Natural killer cell (primary cell): ENCODE measurements at regions not wholly inside any gene's neighbourhood (a gene's known extent, or its start where the extent isn't known, plus 50 kb on each side); places are given as distances from the start of the nearest gene placed in this dataset.

Experiments
- ATAC-seq, 3 donors: fragments of 150-1000 bp in 2 of 3; fragments of 200-7000 bp in 1 of 3; cut with Tn5 transposase; 1 replicate in 1 of 3; 2 replicates in 2 of 3; pipeline ENCODE4 v1.10.0; 2021; ENCODE audit warnings: mild to moderate bottlenecking in 2 of 3, moderate library complexity in 2 of 3
- DNase-seq, 2 donors: peaks; one replicate each; pipeline versions ENCODE4 v3.0.0 to v3.0.0-alpha.2; 2013 to 2021; ENCODE audit warnings: mixed read lengths in 1 of 2
- H3K27ac ChIP-seq: one replicate; pipeline ENCODE4 v1.5.1; 2013; ENCODE audit warnings: mild to moderate bottlenecking, low read length
- H3K27me3 ChIP-seq: one replicate; pipeline ENCODE4 v1.6.1; 2013; ENCODE audit warnings: low read length; ENCODE audit not compliant: control insufficient read depth, insufficient read depth
- H3K36me3 ChIP-seq: one replicate; pipeline ENCODE4 v1.6.1; 2013; ENCODE audit warnings: low read length; ENCODE audit not compliant: control insufficient read depth, insufficient read depth
- H3K4me1 ChIP-seq: one replicate; pipeline ENCODE4 v1.6.1; 2013; ENCODE audit warnings: low read length; ENCODE audit not compliant: control insufficient read depth, insufficient read depth
- H3K4me3 ChIP-seq: one replicate; pipeline ENCODE4 v1.5.1; 2013; ENCODE audit warnings: low read length
- H3K9me3 ChIP-seq: one replicate; pipeline ENCODE4 v1.6.1; 2013; ENCODE audit warnings: low read length; ENCODE audit not compliant: control insufficient read depth, insufficient read depth
- H3K27ac Mint-ChIP-seq, 2 donors: one replicate each; pipeline ENCODE4 v1.8.0; 2022; ENCODE audit warnings: mild to moderate bottlenecking in 2 of 2, mixed read lengths in 2 of 2, moderate library complexity in 1 of 2
- H3K27me3 Mint-ChIP-seq, 2 donors: one replicate each; pipeline ENCODE4 v1.8.0; 2022; ENCODE audit warnings: low read depth in 2 of 2, mixed read lengths in 2 of 2
- H3K36me3 Mint-ChIP-seq: one replicate; pipeline ENCODE4 v1.8.0; 2022; ENCODE audit warnings: mixed read lengths
- H3K4me1 Mint-ChIP-seq, 2 donors: one replicate each; pipeline ENCODE4 v1.8.0; 2022; ENCODE audit warnings: mixed read lengths in 2 of 2
- H3K4me3 Mint-ChIP-seq: one replicate; pipeline ENCODE4 v1.8.0; 2022; ENCODE audit warnings: mild to moderate bottlenecking, moderate library complexity, mixed read lengths
- H3K9me3 Mint-ChIP-seq, 2 donors: one replicate each; pipeline ENCODE4 v1.8.0; 2022; ENCODE audit warnings: mixed read lengths in 2 of 2
- WGBS: methylation state at CpG from one replicate; pipeline ENCODE4 v1.1.7; 2013; ENCODE audit warnings: missing lambda C conversion rate; ENCODE audit not compliant: insufficient coverage; 5-methylcytosine and 5-hydroxymethylcytosine counted together
- intact Hi-C: fragments of 100-400 bp; cut with micrococcal nuclease; formaldehyde crosslinking; loops from one replicate; pipeline ENCODE4 v1.14.2; 2022
- TF ChIP-seq, protein P1 (sequence below): fragments of 200-600 bp; IDR thresholded peaks from one replicate; pipeline ENCODE4 v1.8.0; 2022; ENCODE audit warnings: antibody characterized with exemption

DNA sequence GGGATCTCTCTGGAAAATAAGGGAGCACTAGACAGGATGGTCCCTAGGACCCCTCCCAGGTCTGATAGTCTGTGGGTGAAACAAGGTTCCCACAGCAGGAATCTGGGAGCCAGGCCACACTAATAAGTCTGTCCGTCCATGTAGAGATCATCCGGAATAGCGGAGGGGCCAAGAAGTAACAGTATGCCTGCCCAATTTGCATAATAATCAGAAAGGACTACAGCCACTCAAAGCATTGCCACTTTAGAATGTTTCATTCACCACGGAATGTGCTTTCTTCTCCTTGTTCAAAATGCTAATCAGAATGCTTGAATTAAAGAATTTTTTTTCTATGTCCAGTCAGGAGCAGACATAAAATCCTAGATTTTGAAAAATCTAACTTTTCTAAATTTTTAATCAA, 254.9 kb downstream of the ACTL7B start:
- H3K27me3 Mint-ChIP-seq: no peaks in the 10 kb centered on the region
- Histone ChIP-seq H3K36me3 (no peaks in the 10 kb centered on the region), H3K4me3 (no peak overlapping the region), H3K4me1 (no peaks in the 10 kb centered on the region), H3K27me3 (no peaks in the 10 kb centered on the region), H3K9me3 (no peaks in the 10 kb centered on the region), H3K27ac (no peak overlapping the region)
- peaks cover 4 to 6% of the 10 kb centered on the region in 2 donors for H3K9me3 Mint-ChIP-seq
- WGBS: 84% methylated on average over 4 of the region's 4 CpGs
- DNase-seq: no peak
- no peaks in the 10 kb centered on the region for H3K4me1 Mint-ChIP-seq
- H3K4me3 Mint-ChIP-seq: no peak overlapping the region
- TF ChIP-seq, protein P1, sequence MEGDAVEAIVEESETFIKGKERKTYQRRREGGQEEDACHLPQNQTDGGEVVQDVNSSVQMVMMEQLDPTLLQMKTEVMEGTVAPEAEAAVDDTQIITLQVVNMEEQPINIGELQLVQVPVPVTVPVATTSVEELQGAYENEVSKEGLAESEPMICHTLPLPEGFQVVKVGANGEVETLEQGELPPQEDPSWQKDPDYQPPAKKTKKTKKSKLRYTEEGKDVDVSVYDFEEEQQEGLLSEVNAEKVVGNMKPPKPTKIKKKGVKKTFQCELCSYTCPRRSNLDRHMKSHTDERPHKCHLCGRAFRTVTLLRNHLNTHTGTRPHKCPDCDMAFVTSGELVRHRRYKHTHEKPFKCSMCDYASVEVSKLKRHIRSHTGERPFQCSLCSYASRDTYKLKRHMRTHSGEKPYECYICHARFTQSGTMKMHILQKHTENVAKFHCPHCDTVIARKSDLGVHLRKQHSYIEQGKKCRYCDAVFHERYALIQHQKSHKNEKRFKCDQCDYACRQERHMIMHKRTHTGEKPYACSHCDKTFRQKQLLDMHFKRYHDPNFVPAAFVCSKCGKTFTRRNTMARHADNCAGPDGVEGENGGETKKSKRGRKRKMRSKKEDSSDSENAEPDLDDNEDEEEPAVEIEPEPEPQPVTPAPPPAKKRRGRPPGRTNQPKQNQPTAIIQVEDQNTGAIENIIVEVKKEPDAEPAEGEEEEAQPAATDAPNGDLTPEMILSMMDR: no peak
- intact Hi-C loops: no loop called here
- H3K27ac Mint-ChIP-seq: no peak overlapping the region
- ATAC-seq: no peak
- no peaks in the 10 kb centered on the region for H3K36me3 Mint-ChIP-seq

DNA sequence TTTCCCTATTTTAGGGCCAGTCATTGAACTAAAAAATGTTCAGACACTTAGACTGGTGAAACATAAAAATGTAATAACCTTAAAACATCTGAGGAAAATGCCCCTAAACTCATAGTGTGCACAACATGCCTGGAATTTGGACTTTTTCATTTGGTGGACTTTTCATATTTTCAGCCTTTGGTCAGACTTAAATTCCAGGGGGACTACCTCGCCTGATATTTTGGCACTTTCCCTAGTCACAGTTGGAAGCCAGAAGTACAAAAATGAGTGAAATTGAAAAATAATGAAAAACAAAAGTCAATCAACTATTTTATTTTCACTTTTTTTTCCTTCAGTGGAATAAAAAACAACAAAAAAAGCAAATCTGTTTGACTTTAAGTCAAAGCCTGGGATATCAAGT, 256.2 kb downstream of the ACTL7B start:
- Mint-ChIP-seq H3K36me3 (no peaks in the 10 kb centered on the region), H3K4me1 (no peaks in the 10 kb centered on the region), H3K9me3 (peaks cover 4 to 6% of the 10 kb centered on the region in 2 donors), H3K27ac (no peak overlapping the region), H3K27me3 (no peaks in the 10 kb centered on the region), H3K4me3 (no peak overlapping the region)
- H3K27ac ChIP-seq: no peak overlapping the region
- WGBS: 33% methylated on average over 1 of the region's 1 CpG
- no peak for DNase-seq
- H3K36me3 ChIP-seq: no peaks in the 10 kb centered on the region
- H3K27me3 ChIP-seq: no peaks in the 10 kb centered on the region
- H3K4me1 ChIP-seq: no peaks in the 10 kb centered on the region
- TF ChIP-seq, protein P1: no peak
- no peak overlapping the region for H3K4me3 ChIP-seq
- no peak for ATAC-seq
- intact Hi-C loops: no loop called here
- H3K9me3 ChIP-seq: no peaks in the 10 kb centered on the region

DNA sequence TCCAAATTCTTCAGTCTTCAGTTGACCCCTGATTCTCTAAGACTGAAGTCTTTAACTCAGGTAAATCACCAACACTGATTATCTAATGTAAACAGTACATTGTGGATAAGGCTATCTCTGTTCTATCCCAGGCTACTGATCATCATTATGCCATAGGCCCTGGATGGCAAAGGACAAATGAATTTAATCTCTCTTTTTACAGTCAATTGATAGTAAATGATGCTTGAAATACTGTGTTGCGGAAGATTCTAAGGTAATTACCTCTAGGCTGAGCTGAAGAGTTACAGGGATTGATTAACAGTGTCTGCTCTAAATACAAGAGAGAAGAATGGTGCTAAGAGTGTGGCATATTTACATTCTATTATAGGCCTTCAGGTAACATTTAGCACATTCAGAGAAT, 264.7 kb downstream of the ACTL7B start:
- DNase-seq (no peak), ATAC-seq (no peak)
- Mint-ChIP-seq H3K9me3 (peaks cover 0 to 2% of the 10 kb centered on the region in 2 donors), H3K27ac (no peak overlapping the region), H3K36me3 (no peaks in the 10 kb centered on the region), H3K27me3 (no peaks in the 10 kb centered on the region), H3K4me1 (no peaks in the 10 kb centered on the region), H3K4me3 (no peak overlapping the region)
- WGBS: 80% methylated on average over 1 of the region's 1 CpG
- Histone ChIP-seq H3K4me3 (no peak overlapping the region), H3K9me3 (no peaks in the 10 kb centered on the region), H3K27ac (no peak overlapping the region), H3K36me3 (no peaks in the 10 kb centered on the region), H3K27me3 (no peaks in the 10 kb centered on the region), H3K4me1 (no peaks in the 10 kb centered on the region)
- intact Hi-C loops: no loop called here
- TF ChIP-seq, protein P1: no peak

DNA sequence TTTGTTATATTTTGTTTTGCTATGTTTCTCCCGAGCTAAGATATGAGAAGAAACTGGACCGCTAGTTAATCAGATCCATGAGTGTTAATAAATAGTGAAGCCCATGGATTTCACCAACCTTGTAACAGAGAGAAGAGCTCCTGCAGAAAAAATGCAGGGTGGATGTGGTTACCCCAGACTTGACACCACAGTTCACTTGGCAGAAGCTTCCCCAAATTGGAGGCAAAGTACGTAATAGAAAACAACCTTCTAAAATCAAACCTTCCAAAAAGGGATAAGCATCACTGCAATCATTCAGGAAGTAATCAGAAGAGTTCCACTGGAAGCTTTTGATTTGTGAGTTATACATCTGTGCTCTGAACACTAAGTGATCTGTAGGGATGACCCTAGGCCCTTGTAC, 267.5 kb downstream of the ACTL7B start:
- no peaks in the 10 kb centered on the region for H3K27me3 Mint-ChIP-seq
- no peak overlapping the region for H3K4me3 ChIP-seq

More for the DNA sequence above, 267.5 kb downstream of the ACTL7B start:
- intact Hi-C loops: no loop called here
- Histone ChIP-seq H3K4me1 (no peaks in the 10 kb centered on the region), H3K27me3 (no peaks in the 10 kb centered on the region), H3K27ac (no peak overlapping the region), H3K36me3 (no peaks in the 10 kb centered on the region), H3K9me3 (no peaks in the 10 kb centered on the region)
- H3K27ac Mint-ChIP-seq: no peak overlapping the region
- no peaks in the 10 kb centered on the region for H3K36me3 Mint-ChIP-seq
- H3K4me3 Mint-ChIP-seq: no peak overlapping the region
- 50% methylated on average over 3 of the region's 3 CpGs for WGBS
- DNase-seq: no peak
- H3K4me1 Mint-ChIP-seq: no peaks in the 10 kb centered on the region
- peaks cover 0 to 2% of the 10 kb centered on the region in 2 donors for H3K9me3 Mint-ChIP-seq
- TF ChIP-seq, protein P1: no peak
- ATAC-seq: no peak
